ENCODE measurements at regions not wholly inside any gene's neighbourhood (a gene's known extent, or its start where the extent isn't known, plus 50 kb on each side); places are given as distances from the start of the nearest gene placed in this dataset.
A peak's percentile ranks its signal among the peaks of the same experiment; 100 is the strongest.

DNA sequence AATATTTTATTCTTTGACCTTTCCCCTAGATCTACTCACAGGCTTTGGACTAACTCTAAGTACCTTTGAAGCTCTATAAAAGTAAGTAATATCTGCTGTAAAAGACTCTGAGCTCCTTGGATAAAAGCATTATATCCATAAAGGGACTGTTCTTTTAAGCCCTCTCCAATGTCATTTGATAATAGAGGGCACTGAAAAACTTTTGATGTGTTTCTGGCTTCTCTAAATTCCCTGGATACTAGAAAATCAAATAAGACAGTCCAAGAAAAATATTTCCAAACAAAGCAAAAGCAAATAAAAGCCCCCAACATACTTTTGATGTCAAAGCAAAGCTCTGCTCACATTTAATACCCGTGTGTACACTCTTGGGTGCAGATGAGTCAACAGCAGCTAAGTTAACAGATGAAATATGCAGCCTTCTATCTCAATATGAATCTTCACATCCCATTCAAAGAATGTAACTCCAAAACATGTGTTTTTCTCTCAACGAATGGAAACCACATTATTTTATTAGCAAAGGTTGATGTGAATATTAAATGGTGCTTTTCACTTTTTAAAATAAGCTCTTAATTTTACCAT, 230.3 kb downstream of the CENPF start (continued):
- TF ChIP-seq ZNF639 (CRISPR knock-in tag; conservative IDR thresholded peaks at IDR 0.05) (no peak), RXRB (CRISPR knock-in tag; IDR thresholded peaks at IDR 0.05; ENCODE audit: borderline replicate concordance) (no peak), SMAD9 (CRISPR knock-in tag; IDR thresholded peaks at IDR 0.05) (no peak), XBP1 (CRISPR knock-in tag; IDR thresholded peaks at IDR 0.05) (no peak), FOXP1 (IDR thresholded peaks at IDR 0.05) (no peak), FOXP1 (CRISPR knock-in tag; IDR thresholded peaks at IDR 0.05) (peak; percentile 47; the same call in 1 of the 2 replicates)
- TF ChIP-seq, protein P1, sequence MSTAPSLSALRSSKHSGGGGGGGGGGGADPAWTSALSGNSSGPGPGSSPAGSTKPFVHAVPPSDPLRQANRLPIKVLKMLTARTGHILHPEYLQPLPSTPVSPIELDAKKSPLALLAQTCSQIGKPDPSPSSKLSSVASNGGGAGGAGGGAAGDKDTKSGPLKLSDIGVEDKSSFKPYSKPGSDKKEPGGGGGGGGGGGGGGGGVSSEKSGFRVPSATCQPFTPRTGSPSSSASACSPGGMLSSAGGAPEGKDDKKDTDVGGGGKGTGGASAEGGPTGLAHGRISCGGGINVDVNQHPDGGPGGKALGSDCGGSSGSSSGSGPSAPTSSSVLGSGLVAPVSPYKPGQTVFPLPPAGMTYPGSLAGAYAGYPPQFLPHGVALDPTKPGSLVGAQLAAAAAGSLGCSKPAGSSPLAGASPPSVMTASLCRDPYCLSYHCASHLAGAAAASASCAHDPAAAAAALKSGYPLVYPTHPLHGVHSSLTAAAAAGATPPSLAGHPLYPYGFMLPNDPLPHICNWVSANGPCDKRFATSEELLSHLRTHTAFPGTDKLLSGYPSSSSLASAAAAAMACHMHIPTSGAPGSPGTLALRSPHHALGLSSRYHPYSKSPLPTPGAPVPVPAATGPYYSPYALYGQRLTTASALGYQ (CRISPR knock-in tag; IDR thresholded peaks at IDR 0.05) = no peak
- TF ChIP-seq, protein P2, sequence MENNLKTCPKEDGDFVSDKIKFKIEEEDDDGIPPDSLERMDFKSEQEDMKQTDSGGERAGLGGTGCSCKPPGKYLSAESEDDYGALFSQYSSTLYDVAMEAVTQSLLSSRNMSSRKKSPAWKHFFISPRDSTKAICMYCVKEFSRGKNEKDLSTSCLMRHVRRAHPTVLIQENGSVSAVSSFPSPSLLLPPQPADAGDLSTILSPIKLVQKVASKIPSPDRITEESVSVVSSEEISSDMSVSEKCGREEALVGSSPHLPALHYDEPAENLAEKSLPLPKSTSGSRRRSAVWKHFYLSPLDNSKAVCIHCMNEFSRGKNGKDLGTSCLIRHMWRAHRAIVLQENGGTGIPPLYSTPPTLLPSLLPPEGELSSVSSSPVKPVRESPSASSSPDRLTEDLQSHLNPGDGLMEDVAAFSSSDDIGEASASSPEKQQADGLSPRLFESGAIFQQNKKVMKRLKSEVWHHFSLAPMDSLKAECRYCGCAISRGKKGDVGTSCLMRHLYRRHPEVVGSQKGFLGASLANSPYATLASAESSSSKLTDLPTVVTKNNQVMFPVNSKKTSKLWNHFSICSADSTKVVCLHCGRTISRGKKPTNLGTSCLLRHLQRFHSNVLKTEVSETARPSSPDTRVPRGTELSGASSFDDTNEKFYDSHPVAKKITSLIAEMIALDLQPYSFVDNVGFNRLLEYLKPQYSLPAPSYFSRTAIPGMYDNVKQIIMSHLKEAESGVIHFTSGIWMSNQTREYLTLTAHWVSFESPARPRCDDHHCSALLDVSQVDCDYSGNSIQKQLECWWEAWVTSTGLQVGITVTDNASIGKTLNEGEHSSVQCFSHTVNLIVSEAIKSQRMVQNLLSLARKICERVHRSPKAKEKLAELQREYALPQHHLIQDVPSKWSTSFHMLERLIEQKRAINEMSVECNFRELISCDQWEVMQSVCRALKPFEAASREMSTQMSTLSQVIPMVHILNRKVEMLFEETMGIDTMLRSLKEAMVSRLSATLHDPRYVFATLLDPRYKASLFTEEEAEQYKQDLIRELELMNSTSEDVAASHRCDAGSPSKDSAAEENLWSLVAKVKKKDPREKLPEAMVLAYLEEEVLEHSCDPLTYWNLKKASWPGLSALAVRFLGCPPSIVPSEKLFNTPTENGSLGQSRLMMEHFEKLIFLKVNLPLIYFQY (CRISPR knock-in tag; IDR thresholded peaks at IDR 0.05; ENCODE audit: borderline replicate concordance) = no peak

Measured in HepG2 (cell line).